BE2C (cell line): ENCODE measurements at regions not wholly inside any gene's neighbourhood (a gene's known extent, or its start where the extent isn't known, plus 50 kb on each side); places are given as distances from the start of the nearest gene placed in this dataset.

Experiments
- DNase-seq: peaks from one replicate; pipeline ENCODE4 v3.0.0-alpha.2; 2020
- H3K27me3 ChIP-seq: fragments of 250-450 bp; sonication (Bioruptor Pico); 2 replicates; pipeline ENCODE4 v1.5.1; 2020; ENCODE audit warnings: mild to moderate bottlenecking
- H3K36me3 ChIP-seq: fragments of 250-450 bp; sonication (Bioruptor Pico); 2 replicates; pipeline ENCODE4 v1.5.1; 2020; ENCODE audit warnings: mild to moderate bottlenecking
- H3K4me1 ChIP-seq: fragments of 250-450 bp; sonication (Bioruptor Pico); 2 replicates; pipeline ENCODE4 v1.5.1; 2020
- H3K4me3 ChIP-seq: 2 replicates; pipeline ENCODE4 v1.5.1; 2011; ENCODE audit warnings: low read depth, low read length
- H3K9me3 ChIP-seq: fragments of 250-450 bp; sonication (Bioruptor Pico); 2 replicates; pipeline ENCODE4 v1.5.1; 2020
- CTCF ChIP-seq: IDR thresholded peaks from 2 replicates; pipeline ENCODE4 v1.5.1; 2012; ENCODE audit warnings: mild to moderate bottlenecking, low read depth, low read length

GRCh38 chr13:22487932-22488331 is 692.8 kb upstream of the SGCG start:
- no peak for DNase-seq
- Histone ChIP-seq H3K9me3 (no peaks in the 10 kb centered on the region), H3K4me3 (no peak overlapping the region), H3K36me3 (no peaks in the 10 kb centered on the region), H3K27me3 (no peaks in the 10 kb centered on the region), H3K4me1 (no peaks in the 10 kb centered on the region)
- TF ChIP-seq CTCF, result no peak

- no peak for TF ChIP-seq CTCF
- Histone ChIP-seq H3K4me3 (no peak overlapping the region), H3K9me3 (no peaks in the 10 kb centered on the region), H3K27me3 (no peaks in the 10 kb centered on the region), H3K4me1 (no peaks in the 10 kb centered on the region), H3K36me3 (no peaks in the 10 kb centered on the region)
- no peak for DNase-seq
These were observed 691.0 kb upstream of the SGCG start for GRCh38 chr13:22489771-22490170.

- no peaks in the 10 kb centered on the region for H3K36me3 ChIP-seq
- no peak overlapping the region for H3K4me3 ChIP-seq
- no peak for TF ChIP-seq CTCF
- DNase-seq, result no peak
- no peaks in the 10 kb centered on the region; the same call in 1 of the 2 replicates for H3K9me3 ChIP-seq
- H3K27me3 ChIP-seq, result no peaks in the 10 kb centered on the region
- no peaks in the 10 kb centered on the region for H3K4me1 ChIP-seq
These were observed 685.0 kb upstream of the SGCG start for GRCh38 chr13:22495819-22496218.

- H3K36me3 ChIP-seq, result no peaks in the 10 kb centered on the region
- H3K4me3 ChIP-seq, result no peak overlapping the region
- no peaks in the 10 kb centered on the region for H3K27me3 ChIP-seq
- no peak for DNase-seq
- TF ChIP-seq CTCF, result no peak
- H3K4me1 ChIP-seq, result no peaks in the 10 kb centered on the region
- H3K9me3 ChIP-seq, result no peaks in the 10 kb centered on the region; the same call in 1 of the 2 replicates
These were observed 683.8 kb upstream of the SGCG start for GRCh38 chr13:22496803-22497508.

- Histone ChIP-seq H3K36me3 (no peaks in the 10 kb centered on the region), H3K9me3 (no peaks in the 10 kb centered on the region; the same call in 1 of the 2 replicates), H3K27me3 (no peaks in the 10 kb centered on the region), H3K4me1 (no peaks in the 10 kb centered on the region), H3K4me3 (no peak overlapping the region)
- TF ChIP-seq CTCF, result no peak
- no peak for DNase-seq
These were observed 682.6 kb upstream of the SGCG start for GRCh38 chr13:22497991-22498780.

- no peaks in the 10 kb centered on the region for H3K36me3 ChIP-seq
- no peaks in the 10 kb centered on the region for H3K4me1 ChIP-seq
- no peak for TF ChIP-seq CTCF
- H3K4me3 ChIP-seq, result no peak overlapping the region
- no peaks in the 10 kb centered on the region for H3K27me3 ChIP-seq
- no peaks in the 10 kb centered on the region; the same call in 1 of the 2 replicates for H3K9me3 ChIP-seq
- DNase-seq, result no peak
These were observed 680.9 kb upstream of the SGCG start for GRCh38 chr13:22499919-22500318.
